ENCODE measurements at regions not wholly inside any gene's neighbourhood (a gene's known extent, or its start where the extent isn't known, plus 50 kb on each side); places are given as distances from the start of the nearest gene placed in this dataset.

DNA sequence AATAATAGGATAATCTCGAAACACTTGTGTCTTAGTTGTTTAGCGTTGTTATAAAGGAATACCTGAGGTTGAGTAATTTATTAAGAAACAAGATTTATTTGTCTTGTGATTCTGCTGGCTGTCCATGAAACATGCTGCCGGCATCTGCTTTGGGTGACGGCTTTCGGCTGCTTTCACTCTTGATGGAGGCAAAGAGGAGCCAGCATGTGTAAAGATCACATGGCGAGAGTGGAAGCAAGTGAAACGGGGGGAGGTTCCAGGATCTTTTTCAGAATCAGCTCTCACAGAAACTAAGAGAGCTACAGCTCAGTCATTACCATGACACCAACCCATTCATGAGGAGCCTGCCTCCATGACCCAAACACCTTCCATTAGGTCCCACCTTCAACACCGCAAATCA lies 402.8 kb downstream of the CDC14C start:
- TF ChIP-seq, protein P1, sequence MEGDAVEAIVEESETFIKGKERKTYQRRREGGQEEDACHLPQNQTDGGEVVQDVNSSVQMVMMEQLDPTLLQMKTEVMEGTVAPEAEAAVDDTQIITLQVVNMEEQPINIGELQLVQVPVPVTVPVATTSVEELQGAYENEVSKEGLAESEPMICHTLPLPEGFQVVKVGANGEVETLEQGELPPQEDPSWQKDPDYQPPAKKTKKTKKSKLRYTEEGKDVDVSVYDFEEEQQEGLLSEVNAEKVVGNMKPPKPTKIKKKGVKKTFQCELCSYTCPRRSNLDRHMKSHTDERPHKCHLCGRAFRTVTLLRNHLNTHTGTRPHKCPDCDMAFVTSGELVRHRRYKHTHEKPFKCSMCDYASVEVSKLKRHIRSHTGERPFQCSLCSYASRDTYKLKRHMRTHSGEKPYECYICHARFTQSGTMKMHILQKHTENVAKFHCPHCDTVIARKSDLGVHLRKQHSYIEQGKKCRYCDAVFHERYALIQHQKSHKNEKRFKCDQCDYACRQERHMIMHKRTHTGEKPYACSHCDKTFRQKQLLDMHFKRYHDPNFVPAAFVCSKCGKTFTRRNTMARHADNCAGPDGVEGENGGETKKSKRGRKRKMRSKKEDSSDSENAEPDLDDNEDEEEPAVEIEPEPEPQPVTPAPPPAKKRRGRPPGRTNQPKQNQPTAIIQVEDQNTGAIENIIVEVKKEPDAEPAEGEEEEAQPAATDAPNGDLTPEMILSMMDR (IDR thresholded peaks at IDR 0.05) = no peak
- no peak for TF ChIP-seq POLR2AphosphoS5 (IDR thresholded peaks at IDR 0.05; ENCODE audit: insufficient read depth in 1 of 2, low read depth in 1 of 2)
